ENCODE measurements at regions not wholly inside any gene's neighbourhood (a gene's known extent, or its start where the extent isn't known, plus 50 kb on each side); places are given as distances from the start of the nearest gene placed in this dataset.

- TF ChIP-seq CTCF (IDR thresholded peaks at IDR 0.05), result no peak
- no peak for TF ChIP-seq POLR2A (IDR thresholded peaks at IDR 0.05)
These were observed 477.1 kb upstream of the TCF4 start for GRCh38 chr18:56065086-56065485.
